ENCODE measurements at regions not wholly inside any gene's neighbourhood (a gene's known extent, or its start where the extent isn't known, plus 50 kb on each side); places are given as distances from the start of the nearest gene placed in this dataset.

GRCh38 chr14:98594156-98594555, 677.8 kb downstream of the BCL11B start:
- no peaks in the 10 kb centered on the region for H3K27me3 ChIP-seq (ENCODE audit: insufficient read depth, low read depth, low read length)
- no peak overlapping the region for H3K4me3 ChIP-seq (ENCODE audit: low read length)
- TF ChIP-seq SMC3 (conservative IDR thresholded peaks at IDR 0.05; ENCODE audit: poor library complexity) (no peak), REST (IDR thresholded peaks at IDR 0.05; ENCODE audit: borderline replicate concordance) (no peak), CTCF (IDR thresholded peaks at IDR 0.05; ENCODE audit: poor library complexity, severe bottlenecking) (no peak), EZH2 (IDR thresholded peaks at IDR 0.05; ENCODE audit: borderline replicate concordance, insufficient read depth, low read length, poor library complexity, severe bottlenecking) (no peak), EP300 (conservative IDR thresholded peaks at IDR 0.05; ENCODE audit: poor library complexity, severe bottlenecking) (no peak)
- no peaks in the 10 kb centered on the region for H3K9me3 ChIP-seq (ENCODE audit: low read length)
- no peaks in the 10 kb centered on the region for H3K9me2 ChIP-seq (ENCODE audit: insufficient read depth, low read length)
- no peak overlapping the region for H3K9ac ChIP-seq (ENCODE audit: low read length)
- no peaks in the 10 kb centered on the region for H4K20me1 ChIP-seq (ENCODE audit: insufficient read depth)
- H2AFZ ChIP-seq (ENCODE audit: low read depth, low read length), result no peak overlapping the region
- H3K4me2 ChIP-seq (ENCODE audit: low read length), result no peak overlapping the region
- no peak overlapping the region for H3K27ac ChIP-seq (ENCODE audit: low read length)
- no peaks in the 10 kb centered on the region for H3K79me2 ChIP-seq (replicated peaks; ENCODE audit: insufficient read depth, low read length)
- H3F3A ChIP-seq (ENCODE audit: insufficient read depth, low read length, poor library complexity, severe bottlenecking), result no peaks in the 10 kb centered on the region
- H3K36me3 ChIP-seq (ENCODE audit: insufficient read depth, low read length), result no peaks in the 10 kb centered on the region

- Histone ChIP-seq H3K79me2 (replicated peaks; ENCODE audit: insufficient read depth, low read length) (no peaks in the 10 kb centered on the region), H3K4me2 (ENCODE audit: low read length) (no peak overlapping the region), H3F3A (ENCODE audit: insufficient read depth, low read length, poor library complexity, severe bottlenecking) (no peaks in the 10 kb centered on the region), H4K20me1 (ENCODE audit: insufficient read depth) (no peaks in the 10 kb centered on the region), H3K4me3 (ENCODE audit: low read length) (no peak overlapping the region), H3K9me2 (ENCODE audit: insufficient read depth, low read length) (no peaks in the 10 kb centered on the region), H3K27ac (ENCODE audit: low read length) (no peak overlapping the region), H3K9me3 (ENCODE audit: low read length) (no peaks in the 10 kb centered on the region), H3K27me3 (ENCODE audit: insufficient read depth, low read depth, low read length) (no peaks in the 10 kb centered on the region), H3K36me3 (ENCODE audit: insufficient read depth, low read length) (no peaks in the 10 kb centered on the region), H2AFZ (ENCODE audit: low read depth, low read length) (no peak overlapping the region), H3K9ac (ENCODE audit: low read length) (no peak overlapping the region)
- TF ChIP-seq SMC3 (conservative IDR thresholded peaks at IDR 0.05; ENCODE audit: poor library complexity), result no peak
- TF ChIP-seq EP300 (conservative IDR thresholded peaks at IDR 0.05; ENCODE audit: poor library complexity, severe bottlenecking), result no peak
- TF ChIP-seq RAD21 (conservative IDR thresholded peaks at IDR 0.05), result no peak
- no peak for TF ChIP-seq MXI1 (conservative IDR thresholded peaks at IDR 0.05; ENCODE audit: poor library complexity, severe bottlenecking)
- no peak for TF ChIP-seq REST (IDR thresholded peaks at IDR 0.05; ENCODE audit: borderline replicate concordance)
- no peak for TF ChIP-seq POLR2AphosphoS5 (IDR thresholded peaks at IDR 0.05)
- no peak for TF ChIP-seq CTCF (IDR thresholded peaks at IDR 0.05; ENCODE audit: poor library complexity, severe bottlenecking)
Measured at GRCh38 chr14:98598576-98598975, 673.4 kb downstream of the BCL11B start.

Data from neural cell (in vitro differentiated cells).